ENCODE measurements at regions not wholly inside any gene's neighbourhood (a gene's known extent, or its start where the extent isn't known, plus 50 kb on each side); places are given as distances from the start of the nearest gene placed in this dataset.
"Not testable (repeated sequence)": the region's sequence is repeated elsewhere in the genome, so short reads cannot be mapped to it uniquely, and the experiment has no call there.

- Histone ChIP-seq H3K36me3 (ENCODE audit: control insufficient read depth in 1 of 2, insufficient read depth in 2 of 2, low read length in 2 of 2) (no peaks in the 10 kb centered on the region), H3K9me3 (ENCODE audit: control insufficient read depth in 1 of 2, low read length in 2 of 2) (peaks cover 45 to 47% of the 10 kb centered on the region in 2 donors), H3K4me1 (ENCODE audit: control insufficient read depth in 1 of 2, insufficient read depth in 2 of 2, low read length in 2 of 2) (no peaks in the 10 kb centered on the region), H3K27me3 (ENCODE audit: control insufficient read depth in 1 of 2, insufficient read depth in 2 of 2, low read length in 2 of 2) (no peaks in the 10 kb centered on the region), H3K4me3 (ENCODE audit: low read depth in 1 of 2, low read length in 2 of 2) (no peak overlapping the region), H3K27ac (ENCODE audit: low read depth, low read length) (no peak overlapping the region), H3K9ac (ENCODE audit: low read depth in 1 of 2, low read length in 2 of 2) (no peak overlapping the region)
Measured at GRCh38 chr22:11628651-11629511, 3899.1 kb upstream of the OR11H1 start.

DNA sequence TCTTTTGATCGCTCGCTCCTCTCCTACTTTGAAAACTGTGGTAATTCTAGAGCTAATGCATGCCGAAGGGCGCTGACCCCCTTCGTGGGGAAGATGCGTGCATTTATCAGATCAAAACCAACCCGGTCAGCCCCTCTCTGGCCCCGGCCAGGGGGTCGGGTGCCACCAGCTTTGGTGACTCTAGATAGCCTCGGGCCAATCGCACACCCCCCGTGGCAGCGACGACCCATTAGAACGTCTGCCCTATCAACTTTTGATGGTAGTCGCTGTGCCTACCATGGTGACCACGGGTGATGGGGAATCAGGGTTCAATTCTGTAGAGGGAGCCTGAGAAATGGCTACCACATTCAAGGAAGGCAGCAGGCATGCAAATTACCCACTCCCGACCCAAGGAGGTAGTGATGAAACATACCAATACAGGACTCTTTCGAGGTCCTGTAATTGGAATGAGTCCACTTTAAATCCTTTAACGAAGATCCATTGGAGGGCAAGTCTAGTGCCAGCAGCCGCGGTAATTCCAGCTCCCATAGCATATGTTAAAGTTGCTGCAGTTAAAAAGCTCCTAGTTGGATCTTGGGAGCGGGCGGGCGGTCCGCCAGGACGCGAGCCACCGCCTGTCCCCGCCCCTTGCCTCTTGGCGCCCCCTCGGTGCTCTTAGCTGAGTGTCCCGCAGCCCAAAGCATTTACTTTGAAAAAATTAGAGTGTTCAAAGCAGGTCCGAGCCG is 3898.2 kb upstream of the OR11H1 start:
- Histone ChIP-seq H3K4me3 (ENCODE audit: low read depth in 1 of 2, low read length in 2 of 2) (no peak overlapping the region), H3K27ac (ENCODE audit: low read depth, low read length) (no peak overlapping the region), H3K27me3 (ENCODE audit: control insufficient read depth in 1 of 2, insufficient read depth in 2 of 2, low read length in 2 of 2) (no peaks in the 10 kb centered on the region), H3K4me1 (ENCODE audit: control insufficient read depth in 1 of 2, insufficient read depth in 2 of 2, low read length in 2 of 2) (no peaks in the 10 kb centered on the region), H3K9ac (ENCODE audit: low read depth in 1 of 2, low read length in 2 of 2) (no peak overlapping the region), H3K9me3 (ENCODE audit: control insufficient read depth in 1 of 2, low read length in 2 of 2) (peaks cover 39 to 47% of the 10 kb centered on the region in 2 donors), H3K36me3 (ENCODE audit: control insufficient read depth in 1 of 2, insufficient read depth in 2 of 2, low read length in 2 of 2) (no peaks in the 10 kb centered on the region)

DNA sequence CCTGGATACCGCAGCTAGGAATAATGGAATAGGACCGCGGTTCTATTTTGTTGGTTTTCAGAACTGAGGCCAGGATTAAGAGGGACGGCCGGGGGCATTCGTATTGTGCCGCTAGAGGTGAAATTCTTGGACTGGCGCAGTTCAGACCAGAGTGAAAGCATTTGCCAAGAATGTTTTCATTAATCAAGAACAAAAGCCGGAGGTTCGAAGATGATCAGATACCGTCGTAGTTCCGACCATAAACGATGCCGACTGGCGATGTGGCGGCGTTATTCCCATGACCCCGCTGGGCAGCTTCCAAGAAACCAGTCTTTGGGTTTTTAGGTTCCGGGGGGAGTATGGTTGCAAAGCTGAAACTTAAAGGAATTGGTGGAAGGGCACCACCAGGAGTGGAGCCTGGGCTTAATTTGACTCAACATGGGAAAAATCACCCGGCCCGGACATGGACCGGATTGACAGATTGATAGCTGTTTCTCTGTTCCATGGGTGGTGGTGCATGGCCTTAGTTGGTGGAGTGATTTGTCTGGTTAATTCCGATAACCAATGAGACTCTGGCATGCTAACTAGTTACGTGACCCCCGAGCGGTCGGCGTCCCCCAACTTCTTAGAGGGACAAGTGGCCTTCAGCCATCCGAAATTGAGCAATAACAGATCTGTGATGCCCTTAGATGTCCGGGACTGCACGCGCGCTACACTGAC is 3897.5 kb upstream of the OR11H1 start:
- H3K9ac ChIP-seq (ENCODE audit: low read depth in 1 of 2, low read length in 2 of 2); H3K4me3 ChIP-seq (ENCODE audit: low read depth in 1 of 2, low read length in 2 of 2); H3K27ac ChIP-seq (ENCODE audit: low read depth, low read length); H3K27me3 ChIP-seq (ENCODE audit: control insufficient read depth in 1 of 2, insufficient read depth in 2 of 2, low read length in 2 of 2); H3K4me1 ChIP-seq (ENCODE audit: control insufficient read depth in 1 of 2, insufficient read depth in 2 of 2, low read length in 2 of 2); H3K36me3 ChIP-seq (ENCODE audit: control insufficient read depth in 1 of 2, insufficient read depth in 2 of 2, low read length in 2 of 2): not testable (repeated sequence)
- peaks cover 32 to 45% of the 10 kb centered on the region in 2 donors for H3K9me3 ChIP-seq (ENCODE audit: control insufficient read depth in 1 of 2, low read length in 2 of 2)
